Cardiac muscle cell (in vitro differentiated cells and primary cell): ENCODE measurements at regions not wholly inside any gene's neighbourhood (a gene's known extent, or its start where the extent isn't known, plus 50 kb on each side); places are given as distances from the start of the nearest gene placed in this dataset.

Experiments used
- DNase-seq, 2 donors: peaks; one replicate each; pipeline versions ENCODE4 v3.0.0 to v3.0.0-alpha.2; 2010 to 2017; ENCODE audit warnings: low read depth in 1 of 2, low spot score in 1 of 2
- H3K27ac ChIP-seq: fragments of 200-600 bp; sonication (generic); 2 replicates; pipeline ENCODE4 v1.5.1; 2016
- H3K27me3 ChIP-seq: fragments of 200-600 bp; sonication (generic); 2 replicates; pipeline ENCODE4 v1.6.0; 2016; ENCODE audit warnings: control low read depth
- H3K36me3 ChIP-seq: fragments of 200-600 bp; sonication (generic); 2 replicates; pipeline ENCODE4 v1.5.1; 2016; ENCODE audit warnings: control low read depth
- H3K4me1 ChIP-seq: fragments of 200-600 bp; sonication (generic); 2 replicates; pipeline ENCODE4 v1.8.1; 2017; ENCODE audit warnings: low read depth, mild to moderate bottlenecking, mixed run types
- H3K4me3 ChIP-seq: fragments of 200-600 bp; sonication (generic); 2 replicates; pipeline ENCODE4 v1.5.1; 2016; ENCODE audit warnings: mild to moderate bottlenecking
- H3K9me3 ChIP-seq: fragments of 200-600 bp; sonication (generic); 2 replicates; pipeline ENCODE4 v1.5.1; 2017; ENCODE audit warnings: low read depth, mild to moderate bottlenecking, control low read depth
- TF ChIP-seq, protein P1 (sequence below): IDR thresholded peaks from 2 replicates; pipeline ENCODE4 v1.5.1; 2012; ENCODE audit warnings: low read depth, mild to moderate bottlenecking, low read length

DNA sequence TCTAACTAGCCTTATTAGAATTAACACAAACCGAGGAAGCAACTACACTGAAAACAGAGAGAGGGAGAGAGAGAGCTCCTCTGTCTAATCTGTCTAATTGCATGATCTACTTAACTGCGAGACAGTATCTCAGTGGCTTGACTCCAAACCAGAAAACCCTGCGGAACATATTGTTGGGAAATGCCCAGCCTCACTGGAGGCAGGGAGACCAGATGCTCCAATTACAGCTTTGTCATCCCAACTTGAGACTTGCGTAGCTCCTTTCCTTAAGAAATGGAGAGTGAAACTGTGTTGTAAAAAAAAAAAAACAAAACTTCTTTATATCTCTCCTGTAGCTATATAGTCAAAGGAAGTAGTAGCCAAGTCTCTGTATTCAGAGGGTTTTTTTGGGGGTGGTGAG is 52.0 kb upstream of the ZNRF2 start:
- no peaks in the 10 kb centered on the region for H3K9me3 ChIP-seq
- no peak overlapping the region for H3K4me3 ChIP-seq
- H3K36me3 ChIP-seq = no peaks in the 10 kb centered on the region
- DNase-seq = peak in 1 of 2 donors; percentile 77
- no peaks in the 10 kb centered on the region for H3K27me3 ChIP-seq
- TF ChIP-seq, protein P1, sequence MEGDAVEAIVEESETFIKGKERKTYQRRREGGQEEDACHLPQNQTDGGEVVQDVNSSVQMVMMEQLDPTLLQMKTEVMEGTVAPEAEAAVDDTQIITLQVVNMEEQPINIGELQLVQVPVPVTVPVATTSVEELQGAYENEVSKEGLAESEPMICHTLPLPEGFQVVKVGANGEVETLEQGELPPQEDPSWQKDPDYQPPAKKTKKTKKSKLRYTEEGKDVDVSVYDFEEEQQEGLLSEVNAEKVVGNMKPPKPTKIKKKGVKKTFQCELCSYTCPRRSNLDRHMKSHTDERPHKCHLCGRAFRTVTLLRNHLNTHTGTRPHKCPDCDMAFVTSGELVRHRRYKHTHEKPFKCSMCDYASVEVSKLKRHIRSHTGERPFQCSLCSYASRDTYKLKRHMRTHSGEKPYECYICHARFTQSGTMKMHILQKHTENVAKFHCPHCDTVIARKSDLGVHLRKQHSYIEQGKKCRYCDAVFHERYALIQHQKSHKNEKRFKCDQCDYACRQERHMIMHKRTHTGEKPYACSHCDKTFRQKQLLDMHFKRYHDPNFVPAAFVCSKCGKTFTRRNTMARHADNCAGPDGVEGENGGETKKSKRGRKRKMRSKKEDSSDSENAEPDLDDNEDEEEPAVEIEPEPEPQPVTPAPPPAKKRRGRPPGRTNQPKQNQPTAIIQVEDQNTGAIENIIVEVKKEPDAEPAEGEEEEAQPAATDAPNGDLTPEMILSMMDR = no peak
- H3K27ac ChIP-seq = no peak overlapping the region
- peaks cover 13% of the 10 kb centered on the region for H3K4me1 ChIP-seq
